IPS-15b (cell line): ENCODE measurements at regions not wholly inside any gene's neighbourhood (a gene's known extent, or its start where the extent isn't known, plus 50 kb on each side); places are given as distances from the start of the nearest gene placed in this dataset.

Experiments used
- H3K27me3 ChIP-seq: one replicate; pipeline ENCODE4 v1.6.1; 2013; ENCODE audit warnings: low read length; ENCODE audit not compliant: control insufficient read depth, insufficient read depth
- H3K36me3 ChIP-seq: one replicate; pipeline ENCODE4 v1.6.1; 2013; ENCODE audit warnings: low read length; ENCODE audit not compliant: control insufficient read depth, insufficient read depth
- H3K4me1 ChIP-seq: one replicate; pipeline ENCODE4 v1.6.1; 2013; ENCODE audit warnings: mild to moderate bottlenecking, low read length; ENCODE audit not compliant: control insufficient read depth, insufficient read depth
- H3K4me3 ChIP-seq: one replicate; pipeline ENCODE4 v1.5.1; 2013; ENCODE audit warnings: low read depth, low read length
- H3K9ac ChIP-seq: one replicate; pipeline ENCODE4 v1.6.1; 2013; ENCODE audit warnings: low read depth, mild to moderate bottlenecking, low read length
- H3K9me3 ChIP-seq: one replicate; pipeline ENCODE4 v1.6.1; 2013; ENCODE audit warnings: mild to moderate bottlenecking, low read length; ENCODE audit not compliant: control insufficient read depth, insufficient read depth

- Histone ChIP-seq H3K4me1 (no peaks in the 10 kb centered on the region), H3K4me3 (no peak overlapping the region), H3K36me3 (no peaks in the 10 kb centered on the region), H3K9me3 (no peaks in the 10 kb centered on the region), H3K9ac (no peak overlapping the region), H3K27me3 (no peaks in the 10 kb centered on the region)
Measured at GRCh38 chr3:22117751-22118346, 366.8 kb upstream of the ZNF385D start.

DNA sequence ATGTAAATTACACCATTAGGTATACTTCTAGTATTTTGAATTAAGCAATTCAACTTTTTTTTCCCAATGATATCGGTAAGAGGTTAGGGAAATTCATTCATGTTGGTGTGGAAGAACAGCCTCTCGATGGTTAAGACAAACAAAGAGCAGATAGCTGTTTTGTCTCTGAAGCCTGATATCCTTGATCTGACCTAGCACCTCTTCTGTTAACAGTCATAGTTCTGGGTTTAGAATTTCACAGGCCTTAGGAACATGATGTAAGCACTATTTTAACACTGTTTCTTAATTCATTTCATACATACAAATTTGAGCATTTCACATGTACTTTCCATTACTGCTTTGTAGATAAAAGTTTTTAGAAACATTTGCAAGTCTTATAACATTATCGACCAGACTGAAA lies 367.5 kb upstream of the ZNF385D start:
- Histone ChIP-seq H3K36me3 (no peaks in the 10 kb centered on the region), H3K27me3 (no peaks in the 10 kb centered on the region), H3K4me1 (no peaks in the 10 kb centered on the region), H3K9ac (no peak overlapping the region), H3K9me3 (no peaks in the 10 kb centered on the region), H3K4me3 (no peak overlapping the region)

GRCh38 chr3:22121068-22121701 lies 370.2 kb upstream of the ZNF385D start:
- no peaks in the 10 kb centered on the region for H3K27me3 ChIP-seq

DNA sequence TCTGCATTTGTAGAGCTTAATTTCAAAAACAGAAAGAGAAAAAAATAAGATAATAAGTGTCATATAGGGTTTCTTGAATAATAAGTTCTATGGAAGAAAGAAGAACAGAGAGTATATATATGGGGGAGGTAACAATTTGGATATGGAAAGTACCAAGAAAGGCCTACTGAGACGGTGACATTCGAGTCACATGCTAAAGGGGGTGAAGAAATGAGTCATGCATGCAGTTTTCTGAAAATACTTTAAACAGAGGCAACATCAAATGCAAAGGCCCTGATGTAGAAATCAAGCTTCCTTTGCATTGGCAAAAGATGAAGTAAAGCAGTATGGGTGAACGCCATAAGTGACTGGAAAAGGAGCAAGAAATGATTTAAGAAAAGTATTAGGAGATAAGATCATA lies 371.6 kb upstream of the ZNF385D start:
- H3K4me3 ChIP-seq, result no peak overlapping the region
- no peaks in the 10 kb centered on the region for H3K27me3 ChIP-seq
- no peaks in the 10 kb centered on the region for H3K9me3 ChIP-seq
- no peaks in the 10 kb centered on the region for H3K4me1 ChIP-seq
- no peak overlapping the region for H3K9ac ChIP-seq
- no peaks in the 10 kb centered on the region for H3K36me3 ChIP-seq

More at GRCh38 chr3:22121068-22121701, 370.2 kb upstream of the ZNF385D start:
- no peaks in the 10 kb centered on the region for H3K9me3 ChIP-seq
- no peaks in the 10 kb centered on the region for H3K4me1 ChIP-seq
- H3K4me3 ChIP-seq, result no peak overlapping the region
- no peaks in the 10 kb centered on the region for H3K36me3 ChIP-seq
- H3K9ac ChIP-seq, result no peak overlapping the region

DNA sequence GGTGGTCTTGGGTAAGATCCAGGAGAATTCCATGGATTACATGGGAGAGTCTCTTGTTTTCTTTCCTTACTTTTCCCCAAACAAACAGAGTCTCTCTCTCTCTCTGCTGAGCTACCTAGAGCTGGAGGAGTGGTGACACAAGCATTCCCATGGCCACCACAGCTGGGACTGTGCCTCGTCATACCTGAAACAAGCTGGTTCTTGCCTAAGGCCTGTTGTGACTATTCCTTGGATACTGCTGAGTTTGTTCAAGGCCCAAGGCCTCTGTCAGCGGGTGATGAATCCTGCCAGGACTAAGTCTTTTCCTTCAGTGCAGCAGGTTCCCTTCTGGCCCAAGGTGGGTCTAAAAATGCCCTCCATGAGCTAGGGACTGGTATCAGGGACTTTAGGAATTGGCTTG lies 378.1 kb upstream of the ZNF385D start:
- no peak overlapping the region for H3K9ac ChIP-seq
- H3K36me3 ChIP-seq, result no peaks in the 10 kb centered on the region
- H3K4me1 ChIP-seq, result no peaks in the 10 kb centered on the region
- no peaks in the 10 kb centered on the region for H3K27me3 ChIP-seq
- no peaks in the 10 kb centered on the region for H3K9me3 ChIP-seq
- no peak overlapping the region for H3K4me3 ChIP-seq

- Histone ChIP-seq H3K9me3 (no peaks in the 10 kb centered on the region), H3K36me3 (no peaks in the 10 kb centered on the region), H3K9ac (no peak overlapping the region), H3K4me1 (no peaks in the 10 kb centered on the region), H3K27me3 (no peaks in the 10 kb centered on the region), H3K4me3 (no peak overlapping the region)
Measured at GRCh38 chr3:22141769-22142168, 390.8 kb upstream of the ZNF385D start.

- no peaks in the 10 kb centered on the region for H3K36me3 ChIP-seq
- no peak overlapping the region for H3K9ac ChIP-seq
- no peaks in the 10 kb centered on the region for H3K27me3 ChIP-seq
- H3K4me1 ChIP-seq, result peaks cover 8% of the 10 kb centered on the region
- H3K9me3 ChIP-seq, result no peaks in the 10 kb centered on the region
- no peak overlapping the region for H3K4me3 ChIP-seq
Measured at GRCh38 chr3:22147161-22147560, 396.2 kb upstream of the ZNF385D start.

DNA sequence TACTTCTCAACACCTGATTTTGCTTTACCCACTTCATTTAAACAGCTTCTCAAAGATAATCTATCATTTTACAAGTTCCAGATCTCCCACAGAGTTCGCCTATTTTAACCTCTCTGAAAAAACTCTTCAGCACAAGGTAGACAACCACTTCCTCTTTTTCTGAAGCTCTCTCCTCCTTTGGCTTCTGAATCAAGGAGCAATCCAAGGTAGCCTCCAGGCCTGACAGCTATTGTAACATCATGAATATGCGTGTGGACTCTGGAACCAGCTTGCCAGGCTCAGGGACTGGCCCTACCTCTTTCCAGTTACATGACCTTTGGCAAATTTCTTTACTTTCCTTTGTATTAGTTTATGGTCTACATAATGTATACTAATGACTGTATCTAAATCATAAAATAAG lies 405.9 kb upstream of the ZNF385D start:
- no peak overlapping the region for H3K9ac ChIP-seq
- no peaks in the 10 kb centered on the region for H3K36me3 ChIP-seq
- H3K4me1 ChIP-seq, result peaks cover 5% of the 10 kb centered on the region
- H3K4me3 ChIP-seq, result no peak overlapping the region
- H3K9me3 ChIP-seq, result no peaks in the 10 kb centered on the region
- no peaks in the 10 kb centered on the region for H3K27me3 ChIP-seq

DNA sequence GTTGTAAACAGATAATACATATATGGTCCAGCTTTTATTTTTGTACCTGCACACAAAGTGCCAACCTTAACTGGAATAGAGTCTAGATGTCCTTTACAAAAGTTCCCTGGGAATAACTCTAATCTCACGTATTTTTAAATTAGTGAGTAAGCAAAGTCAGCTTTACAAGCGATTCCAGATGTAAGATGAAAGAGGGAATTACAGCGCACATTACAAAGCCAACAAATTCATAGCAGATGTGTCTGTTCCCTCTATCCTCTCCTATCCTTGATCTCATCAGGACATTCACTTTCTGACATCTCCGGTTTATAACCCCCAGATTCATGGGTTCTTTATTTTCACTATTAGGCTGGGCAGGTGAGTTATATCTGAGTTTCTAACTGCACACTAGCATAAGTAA lies 406.8 kb upstream of the ZNF385D start:
- no peaks in the 10 kb centered on the region for H3K9me3 ChIP-seq
- peaks cover 5% of the 10 kb centered on the region for H3K4me1 ChIP-seq
- no peaks in the 10 kb centered on the region for H3K36me3 ChIP-seq
- H3K27me3 ChIP-seq, result no peaks in the 10 kb centered on the region
- no peak overlapping the region for H3K4me3 ChIP-seq
- no peak overlapping the region for H3K9ac ChIP-seq

GRCh38 chr3:22159004-22159695 lies 408.1 kb upstream of the ZNF385D start:
- Histone ChIP-seq H3K27me3 (no peaks in the 10 kb centered on the region), H3K9ac (no peak overlapping the region), H3K9me3 (no peaks in the 10 kb centered on the region), H3K36me3 (no peaks in the 10 kb centered on the region), H3K4me3 (no peak overlapping the region), H3K4me1 (peaks cover 5% of the 10 kb centered on the region)

DNA sequence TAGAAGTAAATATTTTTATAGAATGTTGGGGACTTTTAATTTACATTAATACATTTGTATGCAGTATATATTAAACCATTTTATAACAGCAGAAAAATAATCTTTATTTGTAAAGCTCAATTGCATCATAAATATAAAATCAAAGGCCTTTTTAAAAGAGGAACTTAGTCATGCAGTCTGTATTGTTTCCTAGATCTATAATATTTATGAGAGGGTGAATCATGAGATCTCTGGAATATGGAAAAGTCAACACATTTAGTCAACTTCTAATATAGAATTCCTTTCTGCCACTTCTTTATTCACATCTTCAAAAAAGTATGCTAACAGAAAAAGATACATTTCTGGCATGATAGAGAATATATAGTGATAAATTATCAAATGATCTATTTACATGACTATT lies 410.3 kb upstream of the ZNF385D start:
- Histone ChIP-seq H3K27me3 (no peaks in the 10 kb centered on the region), H3K9ac (no peak overlapping the region), H3K4me3 (no peak overlapping the region), H3K36me3 (no peaks in the 10 kb centered on the region), H3K4me1 (peaks cover 5% of the 10 kb centered on the region), H3K9me3 (no peaks in the 10 kb centered on the region)

- H3K27me3 ChIP-seq, result no peaks in the 10 kb centered on the region
- no peaks in the 10 kb centered on the region for H3K36me3 ChIP-seq
- H3K9me3 ChIP-seq, result no peaks in the 10 kb centered on the region
Measured at GRCh38 chr3:22170370-22170769, 419.4 kb upstream of the ZNF385D start.

More at GRCh38 chr3:22170370-22170769, 419.4 kb upstream of the ZNF385D start:
- Histone ChIP-seq H3K9ac (no peak overlapping the region), H3K4me3 (no peak overlapping the region), H3K4me1 (no peaks in the 10 kb centered on the region)
